ENCODE measurements at regions not wholly inside any gene's neighbourhood (a gene's known extent, or its start where the extent isn't known, plus 50 kb on each side); places are given as distances from the start of the nearest gene placed in this dataset.
A peak's percentile ranks its signal among the peaks of the same experiment; 100 is the strongest.

- Mint-ChIP-seq H3K9me3 (no peaks in the 10 kb centered on the region), H3K36me3 (ENCODE audit: low read depth) (no peaks in the 10 kb centered on the region), H3K27me3 (ENCODE audit: low read depth) (peaks cover 7% of the 10 kb centered on the region), H3K27ac (peak overlapping the region in 2 of 3 experiments; percentile 52 to 67), H3K4me3 (no peak overlapping the region), H3K4me1 (peaks cover 33% of the 10 kb centered on the region)
- TF ChIP-seq CTCF (IDR thresholded peaks at IDR 0.05; ENCODE audit: unreplicated experiment in 3 of 3) = no peak
Observed at GRCh38 chr13:40271931-40272775, 394.3 kb downstream of the FOXO1 start.

GRCh38 chr13:40272776-40273139, 393.7 kb downstream of the FOXO1 start:
- no peaks in the 10 kb centered on the region for H3K36me3 Mint-ChIP-seq (ENCODE audit: low read depth)
- H3K27ac Mint-ChIP-seq = peak overlapping the region in 1 of 3 experiments; percentile 52
- no peak for TF ChIP-seq CTCF (IDR thresholded peaks at IDR 0.05; ENCODE audit: unreplicated experiment in 3 of 3)
- H3K9me3 Mint-ChIP-seq = no peaks in the 10 kb centered on the region
- peaks cover 36% of the 10 kb centered on the region for H3K4me1 Mint-ChIP-seq
- no peak overlapping the region for H3K4me3 Mint-ChIP-seq
- H3K27me3 Mint-ChIP-seq (ENCODE audit: low read depth) = peaks cover 6% of the 10 kb centered on the region

GRCh38 chr13:40273253-40274025, 393.0 kb downstream of the FOXO1 start:
- H3K27ac Mint-ChIP-seq = no peak overlapping the region
- H3K27me3 Mint-ChIP-seq (ENCODE audit: low read depth) = peaks cover 6% of the 10 kb centered on the region
- TF ChIP-seq CTCF (IDR thresholded peaks at IDR 0.05; ENCODE audit: unreplicated experiment in 3 of 3) = no peak
- no peaks in the 10 kb centered on the region for H3K9me3 Mint-ChIP-seq
- no peak overlapping the region for H3K4me3 Mint-ChIP-seq
- H3K36me3 Mint-ChIP-seq (ENCODE audit: low read depth) = no peaks in the 10 kb centered on the region
- H3K4me1 Mint-ChIP-seq = peaks cover 36% of the 10 kb centered on the region

- TF ChIP-seq CTCF (IDR thresholded peaks at IDR 0.05; ENCODE audit: unreplicated experiment in 3 of 3) = no peak
- Mint-ChIP-seq H3K4me1 (peaks cover 36% of the 10 kb centered on the region), H3K27ac (no peak overlapping the region), H3K36me3 (ENCODE audit: low read depth) (no peaks in the 10 kb centered on the region), H3K4me3 (no peak overlapping the region), H3K27me3 (ENCODE audit: low read depth) (peaks cover 6% of the 10 kb centered on the region), H3K9me3 (no peaks in the 10 kb centered on the region)
Observed at GRCh38 chr13:40274103-40274502, 392.3 kb downstream of the FOXO1 start.

GRCh38 chr13:40275155-40275554, 391.3 kb downstream of the FOXO1 start:
- H3K36me3 Mint-ChIP-seq (ENCODE audit: low read depth) = no peaks in the 10 kb centered on the region
- H3K27ac Mint-ChIP-seq = no peak overlapping the region
- H3K4me1 Mint-ChIP-seq = peaks cover 29% of the 10 kb centered on the region
- H3K27me3 Mint-ChIP-seq (ENCODE audit: low read depth) = peaks cover 3% of the 10 kb centered on the region
- H3K4me3 Mint-ChIP-seq = no peak overlapping the region
- no peaks in the 10 kb centered on the region for H3K9me3 Mint-ChIP-seq
- no peak for TF ChIP-seq CTCF (IDR thresholded peaks at IDR 0.05; ENCODE audit: unreplicated experiment in 3 of 3)
